ENCODE measurements at regions not wholly inside any gene's neighbourhood (a gene's known extent, or its start where the extent isn't known, plus 50 kb on each side); places are given as distances from the start of the nearest gene placed in this dataset.

GRCh38 chr10:4051641-4052151 lies 266.7 kb upstream of the KLF6 start:
- Histone ChIP-seq H3K4me3 (peak overlapping the region; percentile 59), H3K27ac (peak overlapping the region; percentile 80 to 94)
- DNase-seq (ENCODE audit: low spot score): no peak
- TF ChIP-seq CTCF (IDR thresholded peaks at IDR 0.05): no peak

GRCh38 chr10:4051011-4051640 lies 266.1 kb upstream of the KLF6 start:
- DNase-seq (ENCODE audit: low spot score): no peak
- no peak for TF ChIP-seq CTCF (IDR thresholded peaks at IDR 0.05)
- H3K4me3 ChIP-seq: peak overlapping the region; percentile 59
- H3K27ac ChIP-seq: peak overlapping the region; percentile 80 to 94

DNA sequence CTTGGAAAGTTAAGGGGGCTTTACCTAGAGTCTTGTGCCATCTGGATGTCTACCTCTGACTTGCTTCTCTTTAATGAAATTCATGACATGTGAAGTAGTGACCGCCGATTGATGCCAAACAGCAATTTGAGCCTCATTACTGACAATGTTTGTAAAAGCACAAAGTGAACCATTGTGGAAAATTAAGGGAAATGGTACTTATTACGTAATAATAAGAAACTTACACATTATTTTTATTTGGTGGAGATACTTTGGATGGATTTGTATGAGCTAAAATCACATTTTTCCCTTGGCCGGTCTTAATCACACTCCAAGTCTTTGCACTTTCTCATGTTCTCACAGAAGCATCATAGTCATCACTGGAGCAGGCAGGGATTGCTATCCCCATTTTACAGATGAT lies 265.1 kb upstream of the KLF6 start:
- TF ChIP-seq CTCF (IDR thresholded peaks at IDR 0.05): no peak
- no peak for DNase-seq (ENCODE audit: low spot score)
- Histone ChIP-seq H3K4me3 (no peak overlapping the region), H3K27ac (peak overlapping the region; percentile 80 to 94)

GRCh38 chr10:4049348-4049747 lies 264.3 kb upstream of the KLF6 start:
- Histone ChIP-seq H3K4me3 (no peak overlapping the region), H3K27ac (peak overlapping the region; percentile 80 to 94)
- no peak for DNase-seq (ENCODE audit: low spot score)
- TF ChIP-seq CTCF (IDR thresholded peaks at IDR 0.05): no peak

DNA sequence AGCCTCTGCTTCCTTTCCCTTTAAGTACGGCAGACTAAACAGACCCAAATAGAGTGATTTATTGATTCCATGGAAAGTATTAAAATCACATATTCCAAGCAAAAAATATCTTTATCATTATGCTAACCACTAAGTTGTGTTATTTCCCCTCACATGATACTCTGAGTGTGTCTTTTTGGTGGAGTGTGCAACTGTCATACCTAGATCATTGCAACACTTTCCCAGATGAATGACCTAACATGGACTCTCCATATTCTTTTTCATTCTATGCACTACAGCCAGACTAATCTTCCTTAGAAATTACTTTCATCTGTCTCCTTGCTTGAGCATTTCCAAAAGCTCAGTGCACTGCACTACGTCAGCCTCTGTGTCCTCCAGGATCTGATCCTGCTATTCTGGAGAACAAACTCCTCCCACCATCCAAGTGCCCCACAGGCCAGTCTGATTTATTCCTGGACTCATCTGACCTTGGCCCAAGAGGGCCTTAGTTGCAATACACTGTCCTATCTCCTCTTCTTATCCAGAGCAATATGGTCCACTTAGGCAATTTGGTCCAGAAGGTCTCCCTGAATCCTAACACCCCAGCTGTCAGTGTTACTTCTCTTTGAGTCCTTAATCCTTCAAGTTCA lies 263.3 kb upstream of the KLF6 start:
- no peak for DNase-seq (ENCODE audit: low spot score)
- no peak for TF ChIP-seq CTCF (IDR thresholded peaks at IDR 0.05)
- Histone ChIP-seq H3K27ac (peak overlapping the region; percentile 1 to 33), H3K4me3 (no peak overlapping the region)

DNA sequence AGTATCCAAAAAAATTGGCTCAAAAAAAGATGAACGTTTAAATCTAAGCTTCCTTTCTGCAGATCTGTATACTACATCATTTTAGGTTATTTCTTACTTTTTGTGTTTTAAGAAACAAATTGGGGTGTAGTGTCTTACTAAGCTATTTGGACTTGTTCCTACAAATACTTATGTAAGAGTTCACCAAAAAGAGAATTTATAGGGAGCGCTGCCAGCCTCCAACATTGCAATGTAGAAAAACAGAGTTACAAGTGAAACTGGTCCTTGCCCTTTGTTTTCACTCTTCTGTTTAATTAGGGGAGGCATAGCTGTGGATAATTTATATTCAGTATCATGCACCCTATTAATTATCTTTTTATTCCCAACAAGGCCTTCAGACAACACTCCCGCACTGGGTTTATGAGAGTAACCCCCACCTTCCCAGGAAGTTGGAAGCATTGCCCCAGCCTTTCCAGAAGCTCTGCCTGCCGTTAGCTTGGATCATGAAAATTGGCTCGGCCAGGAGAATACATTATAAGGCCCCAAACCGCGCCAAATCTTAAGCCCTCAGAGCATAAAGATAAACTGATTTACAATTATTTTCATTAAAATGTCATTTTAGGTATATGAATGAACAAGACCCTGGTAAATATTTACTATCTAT lies 261.8 kb upstream of the KLF6 start:
- no peak for TF ChIP-seq CTCF (IDR thresholded peaks at IDR 0.05)
- no peak for DNase-seq (ENCODE audit: low spot score)
- Histone ChIP-seq H3K27ac (peak overlapping the region; percentile 11 to 73), H3K4me3 (peak overlapping the region; percentile 50)
